ENCODE measurements at regions not wholly inside any gene's neighbourhood (a gene's known extent, or its start where the extent isn't known, plus 50 kb on each side); places are given as distances from the start of the nearest gene placed in this dataset.
A peak's percentile ranks its signal among the peaks of the same experiment; 100 is the strongest.

DNA sequence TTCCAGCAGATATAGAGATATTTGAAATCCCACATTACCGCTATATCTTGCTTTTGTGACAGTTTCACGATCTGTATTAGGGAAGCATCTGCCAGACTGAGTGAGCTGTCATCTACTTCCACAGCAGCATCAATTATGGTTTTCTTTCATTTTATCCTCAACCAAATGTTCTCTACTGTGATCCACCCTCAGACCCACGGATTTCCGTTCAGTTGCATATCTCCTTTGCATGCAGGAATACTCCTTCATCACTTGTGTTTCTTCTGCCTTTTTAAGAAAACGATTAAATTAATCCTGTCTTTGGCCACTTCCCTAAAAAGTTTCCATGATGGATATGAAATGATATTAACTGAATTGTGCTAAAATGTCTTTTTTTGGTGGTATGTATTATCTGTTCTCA is 262.1 kb upstream of the ADGRB3 start:
- TF ChIP-seq, protein P1, sequence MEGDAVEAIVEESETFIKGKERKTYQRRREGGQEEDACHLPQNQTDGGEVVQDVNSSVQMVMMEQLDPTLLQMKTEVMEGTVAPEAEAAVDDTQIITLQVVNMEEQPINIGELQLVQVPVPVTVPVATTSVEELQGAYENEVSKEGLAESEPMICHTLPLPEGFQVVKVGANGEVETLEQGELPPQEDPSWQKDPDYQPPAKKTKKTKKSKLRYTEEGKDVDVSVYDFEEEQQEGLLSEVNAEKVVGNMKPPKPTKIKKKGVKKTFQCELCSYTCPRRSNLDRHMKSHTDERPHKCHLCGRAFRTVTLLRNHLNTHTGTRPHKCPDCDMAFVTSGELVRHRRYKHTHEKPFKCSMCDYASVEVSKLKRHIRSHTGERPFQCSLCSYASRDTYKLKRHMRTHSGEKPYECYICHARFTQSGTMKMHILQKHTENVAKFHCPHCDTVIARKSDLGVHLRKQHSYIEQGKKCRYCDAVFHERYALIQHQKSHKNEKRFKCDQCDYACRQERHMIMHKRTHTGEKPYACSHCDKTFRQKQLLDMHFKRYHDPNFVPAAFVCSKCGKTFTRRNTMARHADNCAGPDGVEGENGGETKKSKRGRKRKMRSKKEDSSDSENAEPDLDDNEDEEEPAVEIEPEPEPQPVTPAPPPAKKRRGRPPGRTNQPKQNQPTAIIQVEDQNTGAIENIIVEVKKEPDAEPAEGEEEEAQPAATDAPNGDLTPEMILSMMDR (IDR thresholded peaks at IDR 0.05): no peak

DNA sequence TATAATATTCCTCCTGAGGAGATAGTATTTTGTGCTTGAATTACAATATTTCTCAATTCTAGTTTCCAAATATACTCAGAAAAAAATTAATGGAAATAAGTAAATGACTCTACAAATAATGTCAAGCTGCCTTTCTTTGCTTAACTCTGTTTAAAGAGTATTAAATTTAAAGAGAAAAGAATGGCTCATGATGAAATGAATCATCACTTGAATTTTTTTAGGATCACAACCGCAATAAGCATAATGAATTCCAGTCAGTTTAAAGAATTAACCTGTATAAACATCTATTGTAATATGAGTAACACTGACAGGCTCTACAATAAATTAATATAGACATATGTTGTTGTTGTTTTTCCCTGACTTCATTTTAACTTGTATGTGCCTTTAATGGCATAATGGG is 266.2 kb upstream of the ADGRB3 start:
- TF ChIP-seq, protein P1 (IDR thresholded peaks at IDR 0.05): no peak

DNA sequence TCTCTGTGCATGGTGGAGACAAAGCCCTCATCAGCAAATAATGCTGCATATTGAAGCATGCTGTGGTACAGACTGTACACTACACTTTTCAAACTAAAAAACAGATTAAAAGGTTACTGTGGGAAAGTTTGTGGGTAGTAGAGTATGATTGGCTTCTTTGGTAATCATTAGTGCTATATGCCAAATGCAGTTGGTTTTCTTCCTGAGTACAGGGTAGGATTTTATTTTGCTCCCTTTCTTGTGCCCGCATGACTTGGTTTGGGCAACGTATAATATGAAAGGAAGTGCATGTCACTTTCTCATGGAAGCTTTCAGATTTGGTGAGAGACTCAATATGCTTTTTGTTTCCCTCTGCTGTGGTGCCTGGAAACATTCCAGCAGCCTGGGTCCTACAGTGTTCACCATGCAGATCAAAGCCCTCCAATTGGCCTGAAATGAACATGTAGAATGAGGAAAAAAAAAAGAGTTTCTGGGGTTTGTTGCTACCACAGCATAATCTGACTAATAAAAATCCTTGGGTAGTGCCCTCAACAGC is 270.7 kb upstream of the ADGRB3 start:
- TF ChIP-seq, protein P1 (IDR thresholded peaks at IDR 0.05): no peak

DNA sequence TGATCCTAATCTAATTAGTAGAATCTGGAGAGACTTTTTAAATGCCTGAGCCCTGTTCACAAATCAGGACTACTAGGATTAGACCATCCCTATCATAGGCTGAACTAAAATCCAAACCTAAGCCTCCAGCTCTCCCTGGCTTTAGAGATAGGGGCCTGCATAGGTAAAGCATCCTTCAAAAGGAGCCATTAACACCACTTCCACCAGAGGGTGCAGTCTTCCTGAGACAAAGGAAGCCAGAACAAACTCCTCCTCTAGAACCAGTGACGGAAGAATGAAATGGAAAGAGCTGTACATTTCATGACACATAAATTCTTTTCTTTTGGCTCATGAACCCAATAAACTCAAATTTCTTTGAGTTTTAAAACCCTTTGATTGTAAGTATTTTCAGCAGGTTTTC is 291.2 kb upstream of the ADGRB3 start:
- TF ChIP-seq, protein P1 (IDR thresholded peaks at IDR 0.05): peak; percentile 55

GRCh38 chr6:68342286-68342685 is 292.8 kb upstream of the ADGRB3 start:
- TF ChIP-seq, protein P1 (IDR thresholded peaks at IDR 0.05): no peak

DNA sequence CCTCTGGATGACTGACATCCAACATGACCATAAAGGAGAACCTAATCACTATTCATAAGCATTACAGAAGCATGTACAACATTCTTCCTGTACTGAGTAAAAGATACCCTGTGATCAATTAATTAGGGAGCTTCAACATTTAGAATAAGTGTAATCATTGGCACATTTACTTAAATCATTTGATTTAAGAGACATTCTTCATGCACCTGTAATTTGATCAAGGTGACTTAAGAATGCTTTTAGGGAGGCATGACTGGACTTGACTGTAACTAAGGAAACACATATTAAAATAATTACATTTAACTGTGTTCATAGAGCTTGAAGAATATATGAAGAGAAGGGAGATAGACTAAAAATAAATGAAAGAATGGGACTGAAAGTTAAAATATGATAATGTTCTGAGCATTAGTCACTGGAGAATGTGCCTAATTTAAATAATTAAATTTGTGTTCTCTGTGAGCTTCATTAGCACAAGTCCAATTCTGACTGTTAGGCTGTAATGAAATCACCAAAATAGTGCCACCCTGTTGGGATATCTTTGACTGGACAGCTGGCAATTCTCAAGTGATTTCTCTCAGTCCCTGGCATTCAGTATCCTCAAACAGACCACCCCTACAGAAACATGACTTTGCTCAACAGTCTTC is 295.5 kb upstream of the ADGRB3 start:
- TF ChIP-seq, protein P1 (IDR thresholded peaks at IDR 0.05): no peak

DNA sequence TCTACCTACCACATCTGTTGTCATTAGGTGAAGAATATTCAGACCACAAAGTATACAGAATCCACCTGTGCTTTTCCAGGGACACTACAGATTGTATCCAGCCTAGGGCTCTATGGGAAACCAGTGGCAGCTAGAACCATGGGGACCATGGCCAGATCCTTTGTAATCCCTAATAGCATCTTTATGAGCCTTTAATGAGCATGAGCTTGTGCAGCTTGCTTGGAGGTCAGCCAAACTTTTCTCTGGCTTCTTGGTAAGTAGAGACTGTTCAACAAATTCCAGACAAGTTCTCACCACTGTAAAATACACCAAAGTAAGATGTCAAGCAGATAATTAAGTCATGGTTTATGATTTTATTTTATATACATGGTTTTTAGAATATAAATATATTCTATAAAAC is 301.6 kb upstream of the ADGRB3 start:
- TF ChIP-seq, protein P1 (IDR thresholded peaks at IDR 0.05): no peak

- TF ChIP-seq, protein P1 (IDR thresholded peaks at IDR 0.05): no peak
Measured at GRCh38 chr6:68328156-68328555, 306.9 kb upstream of the ADGRB3 start.

All from LNCAP (cell line).